HG03442 (cell line): ENCODE measurements at regions not wholly inside any gene's neighbourhood (a gene's known extent, or its start where the extent isn't known, plus 50 kb on each side); places are given as distances from the start of the nearest gene placed in this dataset.

Experiments
- ATAC-seq: cut with Tn5 transposase; IDR thresholded peaks from one replicate; pipeline ENCODE4 v1.9.1; 2021; ENCODE audit warnings: mild to moderate bottlenecking, moderate library complexity; ENCODE audit not compliant: unreplicated experiment

- no peak for ATAC-seq
These were observed 67.4 kb upstream of the VRK2 start for GRCh38 chr2:57979158-57979557.

- ATAC-seq = no peak
These were observed 65.4 kb upstream of the VRK2 start for GRCh38 chr2:57981083-57981768.

GRCh38 chr2:57987835-57988573 is 58.6 kb upstream of the VRK2 start:
- no peak for ATAC-seq

GRCh38 chr2:57990118-57990725 is 56.4 kb upstream of the VRK2 start:
- peak; percentile 88 for ATAC-seq
